Fibroblast of lung (primary cell): ENCODE measurements at regions not wholly inside any gene's neighbourhood (a gene's known extent, or its start where the extent isn't known, plus 50 kb on each side); places are given as distances from the start of the nearest gene placed in this dataset.

ENCODE experiments used
- CTCF ChIP-seq, 2 donors: IDR thresholded peaks in 1 of 2; conservative IDR thresholded peaks in 1 of 2; 1 replicate in 1 of 2; 2 replicates in 1 of 2; pipeline ENCODE4 v1.5.1; 2011 to 2012; ENCODE audit warnings: low read length in 2 of 2, control low read depth in 1 of 2, inconsistent platforms in 1 of 2, low read depth in 1 of 2, mild to moderate bottlenecking in 1 of 2
- EZH2 ChIP-seq: IDR thresholded peaks from 2 replicates; pipeline ENCODE4 v1.5.1; 2012; ENCODE audit warnings: low read length, control low read depth, mild to moderate bottlenecking; ENCODE audit errors: missing control alignments

- no peak for TF ChIP-seq CTCF (conservative IDR thresholded peaks at IDR 0.05 in 1 of 2, IDR thresholded peaks at IDR 0.05 in 1 of 2; ENCODE audit: low read depth in 1 of 2, low read length in 2 of 2)
- no peak for TF ChIP-seq EZH2
Measured at GRCh38 chr11:26929806-26930517, 64.0 kb upstream of the FIBIN start.
